ENCODE measurements at regions not wholly inside any gene's neighbourhood (a gene's known extent, or its start where the extent isn't known, plus 50 kb on each side); places are given as distances from the start of the nearest gene placed in this dataset.

GRCh38 chr1:221993444-221993948 is 251.6 kb upstream of the DUSP10 start:
- TF ChIP-seq ZNF274 (IDR thresholded peaks at IDR 0.05; ENCODE audit: low read depth, low read length) (no peak), YY1 (IDR thresholded peaks at IDR 0.05; ENCODE audit: insufficient read depth, insufficient read length) (no peak)

Measured in NT2/D1 (cell line).